GM19397 (cell line): ENCODE measurements at regions not wholly inside any gene's neighbourhood (a gene's known extent, or its start where the extent isn't known, plus 50 kb on each side); places are given as distances from the start of the nearest gene placed in this dataset.
"Not testable (repeated sequence)": the region's sequence is repeated elsewhere in the genome, so short reads cannot be mapped to it uniquely, and the experiment has no call there.

Experiments used
- ATAC-seq: cut with Tn5 transposase; IDR thresholded peaks from one replicate; pipeline ENCODE4 v1.9.1; 2021; ENCODE audit warnings: mild to moderate bottlenecking, moderate library complexity; ENCODE audit not compliant: unreplicated experiment

DNA sequence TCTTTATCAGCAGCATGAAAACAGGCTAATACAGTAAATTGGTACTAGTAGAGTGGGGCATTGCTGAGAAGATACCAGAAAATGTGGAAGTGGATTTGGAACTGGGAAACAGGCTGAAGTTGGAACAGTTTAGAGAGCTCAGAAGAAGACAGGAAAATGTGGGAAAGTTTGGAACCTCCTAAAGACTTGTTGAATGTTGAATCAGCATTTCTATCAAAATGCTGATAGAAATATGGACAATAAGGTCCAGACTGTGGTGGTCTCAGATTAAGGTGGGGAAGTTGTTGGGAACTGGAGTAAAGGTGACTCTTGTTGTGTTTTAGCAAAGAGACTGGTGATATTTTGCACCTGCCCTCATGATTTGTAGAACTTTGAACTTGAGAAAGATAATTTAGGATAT lies 231.2 kb upstream of the KCND2 start:
- ATAC-seq: no peak

DNA sequence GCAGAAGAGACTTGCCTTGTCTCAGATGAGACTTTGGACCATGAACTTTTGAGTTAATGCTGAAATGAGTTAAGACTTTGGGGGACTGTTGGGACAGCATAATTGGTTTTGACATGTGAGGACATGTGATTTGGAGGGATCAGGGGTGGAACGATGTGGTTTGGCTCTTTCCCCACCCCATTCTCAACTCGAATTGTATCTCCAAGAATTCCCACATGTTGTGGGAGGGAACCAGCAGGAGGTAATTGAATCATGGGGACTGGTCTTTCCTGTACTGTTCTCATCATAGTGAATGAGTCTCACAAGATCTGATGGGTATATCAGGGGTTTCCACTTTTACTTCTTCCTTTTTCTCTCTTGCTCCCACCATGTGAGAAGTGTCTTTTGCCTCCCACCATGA lies 229.7 kb upstream of the KCND2 start:
- ATAC-seq: no peak

DNA sequence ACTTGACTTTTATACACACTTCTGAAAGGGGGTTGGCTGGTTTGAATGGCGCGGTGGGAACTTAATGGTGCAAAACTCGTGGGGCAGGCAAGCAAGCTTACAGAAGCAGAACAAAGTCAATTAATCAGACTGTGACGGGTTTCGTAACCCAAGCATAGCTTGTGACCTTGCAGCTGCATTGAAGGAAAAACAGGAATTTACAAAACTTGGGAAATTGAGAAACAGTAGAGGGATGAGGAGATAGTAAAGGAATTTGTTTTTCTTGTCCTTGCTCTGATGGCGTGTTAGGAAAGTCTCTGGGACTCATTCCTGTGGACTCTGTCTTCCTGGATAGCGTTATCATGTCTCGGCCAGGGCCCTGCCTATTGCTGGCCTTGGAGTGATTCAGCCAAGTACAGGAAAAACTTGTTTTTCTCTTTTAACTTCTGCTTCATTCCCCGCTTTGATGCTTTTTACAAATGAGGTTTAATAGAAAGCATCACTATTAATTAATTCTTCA lies 220.0 kb upstream of the KCND2 start:
- no peak for ATAC-seq

GRCh38 chr7:120053390-120053961 lies 219.5 kb upstream of the KCND2 start:
- ATAC-seq: no peak

DNA sequence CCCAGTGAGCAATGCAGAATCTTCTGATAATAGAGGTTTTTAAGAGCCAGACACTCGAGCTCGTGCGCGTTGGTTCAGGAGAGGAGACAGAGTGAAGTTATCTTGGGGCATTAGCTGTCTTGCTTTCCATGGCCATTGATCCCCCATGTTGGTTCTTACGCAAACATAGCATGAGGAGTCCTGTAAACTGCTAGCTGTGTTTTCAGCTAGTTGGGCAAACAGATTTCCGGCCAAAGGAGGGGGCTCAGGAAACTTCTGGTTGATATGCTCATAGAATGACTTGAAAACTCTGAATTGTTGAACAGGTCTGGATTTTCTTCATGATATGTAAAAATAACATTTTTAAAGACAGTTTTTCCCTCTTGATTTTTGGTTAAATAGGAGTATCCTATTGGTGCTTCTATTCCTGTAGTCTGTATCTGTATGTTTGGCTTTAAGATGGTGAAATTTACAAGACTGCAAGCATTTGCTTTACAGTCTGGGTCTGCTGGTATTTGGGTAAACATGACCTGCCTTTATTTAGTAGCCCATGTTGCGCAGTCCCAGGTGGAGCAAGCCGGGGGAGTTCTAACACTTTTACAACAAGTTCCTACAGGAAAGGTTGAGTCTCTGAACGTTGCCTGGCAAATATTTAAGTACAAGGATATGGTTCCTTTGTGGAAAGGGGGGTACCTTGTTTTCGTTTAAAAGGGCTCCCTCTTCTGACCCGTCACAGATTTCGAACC lies 218.4 kb upstream of the KCND2 start:
- ATAC-seq: no peak

DNA sequence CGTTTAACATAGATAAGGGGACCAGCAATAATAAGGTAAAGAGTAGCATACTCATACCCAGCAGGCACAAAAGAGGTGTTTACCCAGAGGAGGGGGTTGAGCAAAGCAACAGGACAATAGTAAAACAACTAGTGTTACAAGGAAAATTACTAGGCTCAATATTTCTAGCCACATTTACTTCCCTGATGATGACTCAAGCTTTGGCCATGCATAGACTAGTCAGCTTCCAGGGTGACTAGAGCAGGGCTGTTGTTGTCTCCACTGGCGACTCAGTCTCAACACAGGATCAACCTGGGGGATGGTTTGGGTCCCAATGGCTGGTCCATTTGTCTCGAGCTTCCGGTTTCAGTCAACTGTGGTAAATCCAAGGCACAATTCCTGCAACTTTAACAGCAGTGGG lies 217.7 kb upstream of the KCND2 start:
- no peak for ATAC-seq

DNA sequence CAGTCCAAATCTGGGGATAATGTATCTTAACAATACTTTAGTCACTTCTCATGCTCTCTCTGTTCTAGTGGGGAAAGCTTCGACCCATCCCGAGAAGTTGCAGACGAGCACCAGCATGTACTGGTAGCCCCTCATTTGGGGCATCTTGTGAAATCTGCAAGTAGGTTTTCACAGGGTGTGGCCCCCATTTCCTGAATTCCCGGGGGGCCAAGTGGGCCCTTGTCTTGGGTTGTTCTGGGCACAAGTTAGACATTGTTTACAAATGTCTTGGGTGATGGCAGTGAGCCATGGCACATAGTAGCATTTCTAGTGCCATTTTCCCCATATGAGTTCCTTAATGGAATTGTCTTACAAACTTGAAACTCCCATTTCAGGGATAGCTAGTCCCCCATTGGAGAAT lies 216.7 kb upstream of the KCND2 start:
- no peak for ATAC-seq

- ATAC-seq: no peak
These were observed 213.3 kb upstream of the KCND2 start for GRCh38 chr7:120059641-120060040.

GRCh38 chr7:120060281-120060680 lies 212.7 kb upstream of the KCND2 start:
- no peak for ATAC-seq

DNA sequence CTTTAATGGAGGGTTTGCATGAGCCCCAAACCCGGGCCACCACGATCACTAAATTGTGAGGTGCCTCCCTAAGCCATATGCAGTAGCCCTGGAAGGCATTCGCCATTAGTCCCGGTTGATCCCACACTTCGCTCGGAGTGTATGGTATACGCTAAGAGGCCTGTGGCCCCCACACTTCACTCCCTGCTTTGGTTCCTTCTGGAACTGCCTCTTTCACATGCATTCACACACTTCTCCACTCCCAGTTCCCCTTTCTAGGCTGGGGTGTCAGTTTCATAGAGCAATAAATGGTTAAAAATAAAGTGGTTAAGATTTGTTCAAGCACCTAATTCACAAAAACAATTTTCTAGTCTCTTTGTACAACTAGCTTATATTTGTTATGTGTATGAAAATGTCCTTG lies 212.1 kb upstream of the KCND2 start:
- ATAC-seq: no peak

- peak; percentile 82 for ATAC-seq
These were observed 208.4 kb upstream of the KCND2 start for GRCh38 chr7:120064565-120064964.

DNA sequence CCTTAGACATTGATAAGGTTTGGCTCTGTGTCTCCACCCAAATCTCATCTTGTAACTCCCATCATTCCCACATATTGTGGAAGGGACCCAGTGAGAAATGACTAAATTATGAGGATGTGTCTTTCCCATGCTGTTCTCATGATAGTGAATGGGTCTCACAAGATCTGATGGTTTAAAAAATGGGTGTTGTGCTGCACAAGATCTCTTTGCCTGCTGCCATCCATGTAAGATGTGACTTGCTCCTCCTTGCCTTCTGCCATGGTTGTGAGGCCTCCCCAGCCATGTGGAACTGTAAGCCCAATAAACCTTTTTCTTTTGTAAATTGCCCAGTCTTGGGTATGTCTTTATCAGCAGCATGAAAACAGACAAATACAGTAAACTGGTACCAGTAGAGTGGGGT lies 206.1 kb upstream of the KCND2 start:
- ATAC-seq: not testable (repeated sequence)

- no peak for ATAC-seq
These were observed 202.8 kb upstream of the KCND2 start for GRCh38 chr7:120070201-120070600.

- no peak for ATAC-seq
These were observed 195.2 kb upstream of the KCND2 start for GRCh38 chr7:120077777-120078176.

DNA sequence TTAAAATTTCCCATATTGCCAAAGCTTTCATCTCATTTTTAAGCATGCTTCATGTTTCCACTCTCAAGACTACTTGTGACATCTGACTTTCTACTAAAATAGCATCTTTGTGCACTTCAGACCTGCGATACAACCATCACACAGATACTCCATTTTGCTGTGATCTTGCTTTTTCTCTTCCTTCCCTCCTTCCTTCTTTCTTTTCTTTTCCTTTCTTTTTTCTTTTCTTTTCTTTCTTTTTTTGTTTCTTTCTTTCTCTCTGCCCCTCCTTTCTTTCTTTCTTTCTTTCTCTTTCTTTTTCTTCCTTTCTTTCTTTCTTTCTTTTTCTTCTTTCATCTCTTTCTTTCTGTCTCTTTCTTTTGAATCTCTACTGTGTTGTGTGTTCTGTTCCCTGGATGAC lies 194.0 kb upstream of the KCND2 start:
- no peak for ATAC-seq

DNA sequence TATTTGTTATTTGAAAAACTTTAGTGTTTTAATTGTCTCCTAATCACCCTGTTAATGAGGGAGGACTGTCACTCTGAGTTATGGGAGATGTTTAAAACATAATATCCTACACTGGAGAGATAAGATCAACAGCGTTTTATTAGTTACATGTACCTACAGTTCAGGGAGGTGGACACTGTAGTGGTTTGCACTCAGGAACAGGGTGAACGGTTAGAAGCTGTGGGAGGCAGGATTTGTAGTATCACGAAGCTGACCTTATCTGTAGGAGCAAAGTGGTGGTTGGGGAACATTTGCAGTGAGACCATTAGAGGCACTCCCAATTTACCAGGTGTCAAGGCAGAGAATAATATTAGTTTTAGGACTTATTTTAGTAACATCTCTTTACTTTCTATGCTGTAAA lies 193.3 kb upstream of the KCND2 start:
- no peak for ATAC-seq

DNA sequence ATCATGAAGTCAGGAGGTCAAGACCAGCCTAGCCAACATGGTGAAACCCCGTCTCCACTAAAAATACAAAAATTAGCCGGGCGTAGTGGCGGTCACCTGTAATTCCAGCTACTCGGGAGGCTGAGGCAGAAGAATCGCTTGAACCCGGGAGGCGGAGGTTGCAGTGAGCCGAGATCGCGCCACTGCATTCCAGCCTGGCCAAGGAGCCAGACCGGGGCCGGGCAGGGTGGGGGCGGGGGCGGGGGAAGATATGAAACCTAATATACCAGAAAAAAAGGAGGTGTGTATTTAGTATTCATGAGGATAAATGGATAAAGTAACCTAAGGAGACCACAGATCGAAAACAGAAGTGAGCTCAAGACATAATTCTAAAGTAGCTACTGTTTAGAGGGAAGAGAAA lies 186.5 kb upstream of the KCND2 start:
- not testable (repeated sequence) for ATAC-seq

DNA sequence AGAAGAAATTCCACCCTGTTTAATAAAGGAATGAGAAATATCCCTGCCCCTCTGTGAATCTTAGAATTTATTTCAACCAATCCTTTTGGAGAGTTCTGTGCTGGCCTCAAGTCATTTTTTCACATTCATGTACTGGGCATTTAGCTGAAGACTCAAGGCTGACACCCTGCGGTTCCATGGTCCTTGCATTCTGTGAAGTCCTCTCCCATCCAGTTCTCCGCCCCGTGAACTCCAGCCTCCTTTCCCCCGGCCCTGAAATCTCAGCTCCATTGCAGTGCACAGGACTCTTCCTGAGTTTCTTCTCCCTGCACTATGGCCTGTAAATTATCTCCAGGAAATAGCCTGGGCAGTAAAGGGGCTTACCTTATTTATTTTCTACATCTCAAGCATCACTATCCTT lies 183.0 kb upstream of the KCND2 start:
- ATAC-seq: no peak

GRCh38 chr7:120091807-120092206 lies 181.2 kb upstream of the KCND2 start:
- no peak for ATAC-seq

GRCh38 chr7:120097020-120097419 lies 176.0 kb upstream of the KCND2 start:
- no peak for ATAC-seq

DNA sequence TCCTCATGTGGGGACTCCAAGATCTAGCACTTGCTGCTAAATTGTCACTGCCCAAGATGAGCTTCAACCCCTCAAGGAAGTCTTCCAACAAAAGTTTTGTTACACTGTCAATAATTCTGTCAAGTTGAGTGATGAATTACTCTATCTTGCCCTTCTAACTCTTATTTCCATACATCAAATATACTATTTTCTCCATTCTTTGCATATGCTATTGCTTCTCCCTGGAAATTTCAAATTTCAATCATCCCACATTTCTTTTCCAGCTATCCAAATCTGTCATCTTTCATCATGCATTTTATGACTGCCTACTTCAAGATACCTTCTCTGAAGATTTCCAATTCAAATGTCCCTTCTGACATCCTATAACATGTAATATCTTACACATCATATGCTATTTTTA lies 175.2 kb upstream of the KCND2 start:
- ATAC-seq: no peak

- ATAC-seq: no peak
These were observed 164.6 kb upstream of the KCND2 start for GRCh38 chr7:120108376-120108775.

GRCh38 chr7:120110169-120110568 lies 162.8 kb upstream of the KCND2 start:
- no peak for ATAC-seq
